SU-DHL-6 (cell line): ENCODE measurements at regions not wholly inside any gene's neighbourhood (a gene's known extent, or its start where the extent isn't known, plus 50 kb on each side); places are given as distances from the start of the nearest gene placed in this dataset.
"Not testable (repeated sequence)": the region's sequence is repeated elsewhere in the genome, so short reads cannot be mapped to it uniquely, and the experiment has no call there.

Experiments
- H2AFZ ChIP-seq: fragments of 200-600 bp; sonication (generic); 2 replicates; pipeline ENCODE4 v1.6.1; 2014; ENCODE audit warnings: low read depth, mild to moderate bottlenecking, moderate library complexity, mixed read lengths, antibody characterized with exemption, low read length; ENCODE audit not compliant: severe bottlenecking
- H3F3A ChIP-seq: fragments of 200-600 bp; shearing (Covaris generic); 2 replicates; pipeline ENCODE4 v1.6.0; 2016; ENCODE audit warnings: antibody characterized with exemption, mild to moderate bottlenecking; ENCODE audit not compliant: insufficient read depth
- H3K27ac ChIP-seq: fragments of 200-600 bp; sonication (generic); 2 replicates; pipeline ENCODE4 v1.5.1; 2016; ENCODE audit warnings: low read depth, mild to moderate bottlenecking, low read length, moderate library complexity, mixed read lengths
- H3K27me3 ChIP-seq: fragments of 200-600 bp; sonication (generic), shearing (Covaris generic); 2 replicates; pipeline ENCODE4 v1.6.0; 2014; ENCODE audit warnings: mild to moderate bottlenecking, low read length
- H3K36me3 ChIP-seq: fragments of 200-600 bp; sonication (generic); 2 replicates; pipeline ENCODE4 v1.6.1; 2014; ENCODE audit warnings: mild to moderate bottlenecking, low read length, mixed read lengths
- H3K4me2 ChIP-seq: fragments of 300-600, 200-600 bp; shearing (Covaris generic), sonication (generic); 2 replicates; pipeline ENCODE4 v1.6.0; 2014; ENCODE audit warnings: low read length, low read depth, mild to moderate bottlenecking; ENCODE audit not compliant: poor library complexity, severe bottlenecking
- H3K4me3 ChIP-seq: fragments of 200-600 bp; sonication (generic); 2 replicates; pipeline ENCODE4 v1.5.1; 2014; ENCODE audit warnings: antibody characterized with exemption, low read length, mild to moderate bottlenecking, mixed read lengths; ENCODE audit not compliant: insufficient read depth, poor library complexity, severe bottlenecking
- H3K79me2 ChIP-seq: fragments of 200-600 bp; sonication (generic); 2 replicates; pipeline ENCODE4 v1.6.1; 2014; ENCODE audit warnings: mild to moderate bottlenecking, low read length, moderate library complexity; ENCODE audit not compliant: insufficient read depth
- H3K9ac ChIP-seq: fragments of 200-600 bp; sonication (generic); 2 replicates; pipeline ENCODE4 v1.7.0; 2014; ENCODE audit warnings: mild to moderate bottlenecking, low read length
- H3K9me2 ChIP-seq: fragments of 200-600 bp; sonication (generic); replicated peaks from 2 replicates; pipeline ENCODE4 v1.6.1; 2014; ENCODE audit warnings: low read length; ENCODE audit not compliant: insufficient read depth
- H3K9me3 ChIP-seq: fragments of 200-600 bp; sonication (generic); 2 replicates; pipeline ENCODE4 v1.6.1; 2014; ENCODE audit warnings: low read length, mixed read lengths; ENCODE audit not compliant: insufficient read depth
- H4K20me1 ChIP-seq: fragments of 200-600 bp; sonication (generic); 2 replicates; pipeline ENCODE4 v1.6.1; 2014; ENCODE audit warnings: low read depth, mild to moderate bottlenecking, antibody characterized with exemption, low read length, moderate library complexity, mixed read lengths
- CTCF ChIP-seq: fragments of 200-600 bp; sonication (generic); IDR thresholded peaks from one replicate; pipeline ENCODE4 v1.5.1; 2017; ENCODE audit warnings: antibody characterized with exemption, mild to moderate bottlenecking, low read length, moderate library complexity; ENCODE audit not compliant: insufficient read depth, poor library complexity, severe bottlenecking
- EZH2phosphoT487 ChIP-seq: fragments of 200-600 bp; sonication (generic), shearing (Covaris generic); conservative IDR thresholded peaks from 2 replicates; pipeline ENCODE4 v1.6.1; 2018; ENCODE audit warnings: mild to moderate bottlenecking, antibody characterized with exemption, low read length, moderate library complexity, mixed read lengths

GRCh38 chr1:163588796-163589195 is 267.0 kb downstream of the NUF2 start:
- H2AFZ ChIP-seq, result no peak overlapping the region
- no peaks in the 10 kb centered on the region for H3K9me3 ChIP-seq
- TF ChIP-seq EZH2phosphoT487 (no peak), CTCF (no peak)
- no peak overlapping the region for H3K4me3 ChIP-seq
- H3F3A ChIP-seq, result no peaks in the 10 kb centered on the region
- no peak overlapping the region for H3K27ac ChIP-seq
- no peaks in the 10 kb centered on the region for H3K9me2 ChIP-seq
- no peak overlapping the region for H3K9ac ChIP-seq
- H3K27me3 ChIP-seq, result no peaks in the 10 kb centered on the region
- H3K79me2 ChIP-seq, result no peaks in the 10 kb centered on the region
- no peaks in the 10 kb centered on the region for H4K20me1 ChIP-seq
- no peak overlapping the region for H3K4me2 ChIP-seq
- no peaks in the 10 kb centered on the region for H3K36me3 ChIP-seq

- Histone ChIP-seq H3F3A (no peaks in the 10 kb centered on the region), H3K27ac (no peak overlapping the region), H3K79me2 (no peaks in the 10 kb centered on the region), H3K9ac (no peak overlapping the region), H3K9me3 (no peaks in the 10 kb centered on the region), H2AFZ (no peak overlapping the region), H3K4me2 (no peak overlapping the region), H3K27me3 (no peaks in the 10 kb centered on the region), H3K36me3 (no peaks in the 10 kb centered on the region), H4K20me1 (no peaks in the 10 kb centered on the region), H3K4me3 (no peak overlapping the region), H3K9me2 (no peaks in the 10 kb centered on the region)
- TF ChIP-seq CTCF, result no peak
- no peak for TF ChIP-seq EZH2phosphoT487
Measured at GRCh38 chr1:163589735-163590134, 268.0 kb downstream of the NUF2 start.

- H2AFZ ChIP-seq, H3K4me2 ChIP-seq, H3K9me2 ChIP-seq, H3K27ac ChIP-seq, H4K20me1 ChIP-seq, H3K9me3 ChIP-seq, H3K9ac ChIP-seq, H3K27me3 ChIP-seq, H3F3A ChIP-seq, H3K79me2 ChIP-seq, H3K4me3 ChIP-seq, H3K36me3 ChIP-seq: not testable (repeated sequence)
Measured at GRCh38 chr1:163591131-163591530, 269.4 kb downstream of the NUF2 start.

GRCh38 chr1:163592623-163593022 is 270.9 kb downstream of the NUF2 start:
- H3K4me2 ChIP-seq, H3K4me3 ChIP-seq, H3K9me3 ChIP-seq, H4K20me1 ChIP-seq, H3K27ac ChIP-seq, H3K27me3 ChIP-seq, H3K36me3 ChIP-seq, H3K9me2 ChIP-seq, H3K79me2 ChIP-seq, H3K9ac ChIP-seq, H2AFZ ChIP-seq, H3F3A ChIP-seq: not testable (repeated sequence)

GRCh38 chr1:163596106-163596505 is 274.4 kb downstream of the NUF2 start:
- H3K9me3 ChIP-seq, H4K20me1 ChIP-seq, H3K27me3 ChIP-seq, H2AFZ ChIP-seq, H3K9me2 ChIP-seq, H3K9ac ChIP-seq, H3K36me3 ChIP-seq, H3K27ac ChIP-seq, H3K79me2 ChIP-seq, H3F3A ChIP-seq, H3K4me3 ChIP-seq: not testable (repeated sequence)
- peak overlapping the region; percentile 53 for H3K4me2 ChIP-seq
